IPS-20b (cell line): ENCODE measurements at regions not wholly inside any gene's neighbourhood (a gene's known extent, or its start where the extent isn't known, plus 50 kb on each side); places are given as distances from the start of the nearest gene placed in this dataset.
"Not testable (repeated sequence)": the region's sequence is repeated elsewhere in the genome, so short reads cannot be mapped to it uniquely, and the experiment has no call there.

Source experiments
- H3K27ac ChIP-seq: one replicate; pipeline ENCODE4 v1.5.1; 2013; ENCODE audit warnings: low read length
- H3K27me3 ChIP-seq: 2 replicates; pipeline ENCODE4 v1.6.1; 2013; ENCODE audit warnings: mild to moderate bottlenecking, low read length, inconsistent platforms; ENCODE audit not compliant: insufficient read depth
- H3K36me3 ChIP-seq: 2 replicates; pipeline ENCODE4 v1.6.1; 2013; ENCODE audit warnings: low read depth, mild to moderate bottlenecking, inconsistent platforms, low read length, moderate library complexity; ENCODE audit not compliant: insufficient read depth
- H3K4me1 ChIP-seq: 2 replicates; pipeline ENCODE4 v1.6.1; 2013; ENCODE audit warnings: mild to moderate bottlenecking, control low read depth, inconsistent platforms, low read length, moderate library complexity; ENCODE audit not compliant: insufficient read depth
- H3K4me3 ChIP-seq: 2 replicates; pipeline ENCODE4 v1.5.1; 2013; ENCODE audit warnings: mild to moderate bottlenecking, low read length, inconsistent platforms
- H3K9ac ChIP-seq: 2 replicates; pipeline ENCODE4 v1.6.1; 2013; ENCODE audit warnings: low read depth, mild to moderate bottlenecking, inconsistent platforms, low read length, moderate library complexity
- H3K9me3 ChIP-seq: 2 replicates; pipeline ENCODE4 v1.6.1; 2013; ENCODE audit warnings: mild to moderate bottlenecking, low read depth, low read length, inconsistent platforms; ENCODE audit not compliant: insufficient read depth

GRCh38 chr13:83470133-83470797, 412.0 kb downstream of the SLITRK1 start:
- no peak overlapping the region for H3K27ac ChIP-seq
- H3K4me1 ChIP-seq, result no peaks in the 10 kb centered on the region
- no peaks in the 10 kb centered on the region for H3K36me3 ChIP-seq
- no peaks in the 10 kb centered on the region for H3K27me3 ChIP-seq
- H3K4me3 ChIP-seq, result no peak overlapping the region
- H3K9me3 ChIP-seq, result no peaks in the 10 kb centered on the region
- H3K9ac ChIP-seq, result no peak overlapping the region

GRCh38 chr13:83453723-83454122, 428.6 kb downstream of the SLITRK1 start:
- H3K36me3 ChIP-seq, result no peaks in the 10 kb centered on the region
- no peaks in the 10 kb centered on the region for H3K27me3 ChIP-seq
- no peak overlapping the region for H3K4me3 ChIP-seq
- no peaks in the 10 kb centered on the region for H3K9me3 ChIP-seq
- H3K9ac ChIP-seq, result no peak overlapping the region
- H3K27ac ChIP-seq, result no peak overlapping the region
- H3K4me1 ChIP-seq, result peaks cover 8% of the 10 kb centered on the region; the same call in 1 of the 2 replicates

DNA sequence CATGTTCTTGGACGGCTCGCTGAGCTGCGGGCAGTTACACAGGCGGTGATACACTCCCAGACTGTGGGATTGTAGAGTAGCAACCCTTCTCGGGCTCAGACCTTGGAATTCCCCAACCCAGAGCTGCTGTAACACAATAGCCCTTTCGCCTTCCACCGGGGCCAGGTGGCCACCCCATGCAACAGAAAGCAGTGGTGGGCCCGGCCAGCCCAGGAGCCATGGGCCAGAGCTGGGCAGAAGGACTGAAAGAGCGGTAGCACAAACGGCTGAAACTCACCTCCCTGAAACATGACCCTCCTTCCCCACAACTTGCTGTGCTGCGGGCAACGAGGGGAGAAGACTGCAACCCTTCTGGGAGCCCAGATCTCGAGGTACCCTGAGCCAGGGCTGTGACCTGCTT, 429.0 kb downstream of the SLITRK1 start:
- Histone ChIP-seq H3K27me3 (no peaks in the 10 kb centered on the region), H3K36me3 (no peaks in the 10 kb centered on the region), H3K9ac (no peak overlapping the region), H3K4me3 (no peak overlapping the region), H3K4me1 (peaks cover 8% of the 10 kb centered on the region; the same call in 1 of the 2 replicates), H3K9me3 (no peaks in the 10 kb centered on the region), H3K27ac (no peak overlapping the region)

- H3K4me3 ChIP-seq, result no peak overlapping the region
- no peaks in the 10 kb centered on the region for H3K27me3 ChIP-seq
These were observed 429.9 kb downstream of the SLITRK1 start for GRCh38 chr13:83452292-83452950.

DNA sequence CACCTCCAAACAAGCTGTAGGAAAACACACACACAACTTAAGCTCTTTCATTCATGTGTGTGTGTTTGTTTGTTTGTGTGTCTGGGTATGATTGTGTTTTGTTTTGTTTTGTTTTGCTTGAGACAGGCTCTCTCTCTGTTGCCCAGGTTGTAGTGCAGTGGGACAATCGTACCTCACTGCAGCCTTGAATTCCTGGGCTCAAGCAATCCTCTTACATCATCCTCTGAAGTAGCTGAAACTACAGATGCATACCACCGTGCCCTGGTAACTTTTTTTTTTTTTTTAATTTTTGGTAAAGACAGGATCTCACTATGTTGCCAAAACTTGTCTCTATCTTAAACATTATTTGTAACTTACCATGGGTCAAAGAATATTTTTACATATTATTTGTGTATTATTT, 431.7 kb downstream of the SLITRK1 start:
- Histone ChIP-seq H3K4me1 (peaks cover 8% of the 10 kb centered on the region; the same call in 1 of the 2 replicates), H3K4me3 (no peak overlapping the region), H3K9ac (no peak overlapping the region), H3K9me3 (no peaks in the 10 kb centered on the region; the same call in 1 of the 2 replicates), H3K36me3 (no peaks in the 10 kb centered on the region), H3K27ac (no peak overlapping the region), H3K27me3 (no peaks in the 10 kb centered on the region)

More at GRCh38 chr13:83452292-83452950, 429.9 kb downstream of the SLITRK1 start:
- no peak overlapping the region for H3K27ac ChIP-seq
- H3K36me3 ChIP-seq, result no peaks in the 10 kb centered on the region
- H3K9ac ChIP-seq, result no peak overlapping the region
- peaks cover 8% of the 10 kb centered on the region; the same call in 1 of the 2 replicates for H3K4me1 ChIP-seq
- H3K9me3 ChIP-seq, result no peaks in the 10 kb centered on the region

DNA sequence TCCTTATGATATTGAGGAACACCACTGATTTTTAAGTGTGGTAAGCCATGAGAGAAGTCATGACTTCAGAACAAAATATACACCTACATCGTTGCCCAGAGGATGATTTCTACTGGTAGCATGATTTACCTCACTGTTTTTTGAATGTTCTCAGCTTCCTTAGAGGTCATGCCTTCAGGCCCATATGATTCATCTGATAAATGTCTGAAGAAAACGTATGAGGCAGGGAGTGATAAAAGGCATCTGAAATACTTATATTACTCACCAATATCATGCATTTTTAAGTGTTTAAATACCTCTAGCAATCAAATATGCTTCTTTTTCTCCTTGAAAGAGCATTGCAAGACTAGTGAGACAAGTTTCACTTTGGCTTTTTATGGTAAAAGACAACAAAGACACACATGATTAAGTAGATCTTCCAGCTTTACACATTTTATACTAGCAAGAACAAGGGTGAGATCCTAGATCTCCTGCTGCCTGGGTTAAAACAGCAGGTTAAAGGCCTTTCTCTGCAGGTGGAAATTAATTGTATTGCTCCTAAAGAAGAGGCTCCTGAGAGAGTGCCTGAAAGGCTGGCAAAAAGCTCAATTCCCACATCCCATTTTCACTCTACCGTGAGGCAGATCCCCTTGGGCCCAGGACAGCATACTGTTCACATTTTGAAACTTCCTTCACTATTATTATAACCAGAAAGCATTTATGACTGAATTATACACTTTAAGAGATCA, 432.4 kb downstream of the SLITRK1 start:
- Histone ChIP-seq H3K27ac (no peak overlapping the region), H3K9me3 (no peaks in the 10 kb centered on the region; the same call in 1 of the 2 replicates), H3K9ac (no peak overlapping the region), H3K36me3 (no peaks in the 10 kb centered on the region), H3K4me1 (peaks cover 8% of the 10 kb centered on the region; the same call in 1 of the 2 replicates), H3K4me3 (no peak overlapping the region), H3K27me3 (no peaks in the 10 kb centered on the region)

GRCh38 chr13:83440465-83440864, 441.8 kb downstream of the SLITRK1 start:
- Histone ChIP-seq H3K27me3 (no peaks in the 10 kb centered on the region), H3K9me3 (no peaks in the 10 kb centered on the region), H3K4me1 (no peaks in the 10 kb centered on the region), H3K9ac (no peak overlapping the region), H3K27ac (no peak overlapping the region), H3K36me3 (no peaks in the 10 kb centered on the region), H3K4me3 (no peak overlapping the region)

GRCh38 chr13:83439464-83439863, 442.8 kb downstream of the SLITRK1 start:
- not testable (repeated sequence) for H3K9me3 ChIP-seq, H3K9ac ChIP-seq, H3K4me1 ChIP-seq, H3K27me3 ChIP-seq, H3K27ac ChIP-seq, H3K4me3 ChIP-seq, H3K36me3 ChIP-seq

- H3K4me3 ChIP-seq, result no peak overlapping the region
- H3K36me3 ChIP-seq, result no peaks in the 10 kb centered on the region
- no peaks in the 10 kb centered on the region for H3K4me1 ChIP-seq
- H3K27ac ChIP-seq, result no peak overlapping the region
- H3K9me3 ChIP-seq, result peaks cover 5% of the 10 kb centered on the region; the same call in 1 of the 2 replicates
- no peaks in the 10 kb centered on the region for H3K27me3 ChIP-seq
- H3K9ac ChIP-seq, result no peak overlapping the region
These were observed 458.4 kb downstream of the SLITRK1 start for GRCh38 chr13:83423861-83424260.

DNA sequence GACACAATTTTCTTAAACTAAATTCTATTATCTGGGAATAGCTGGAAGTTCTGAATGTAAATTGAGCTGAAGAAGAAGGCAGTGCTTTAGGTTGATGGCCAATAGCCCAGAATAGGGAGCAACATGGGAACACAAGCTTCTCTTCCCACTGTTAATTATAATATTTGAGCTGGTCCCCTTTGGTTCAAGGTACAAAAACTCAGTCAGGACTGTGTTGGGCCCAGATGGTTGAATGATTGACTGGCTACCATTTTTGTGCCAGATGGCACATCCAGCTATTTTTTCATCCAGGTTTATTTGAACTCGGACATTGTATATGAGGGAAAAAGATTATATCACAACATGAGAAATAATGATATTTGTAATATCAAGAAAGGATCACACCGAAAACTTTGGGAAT, 458.9 kb downstream of the SLITRK1 start:
- no peak overlapping the region for H3K9ac ChIP-seq

GRCh38 chr13:83414393-83414792, 467.9 kb downstream of the SLITRK1 start:
- Histone ChIP-seq H3K36me3 (no peaks in the 10 kb centered on the region), H3K9me3 (no peaks in the 10 kb centered on the region), H3K4me1 (no peaks in the 10 kb centered on the region), H3K4me3 (no peak overlapping the region), H3K9ac (no peak overlapping the region), H3K27ac (no peak overlapping the region), H3K27me3 (no peaks in the 10 kb centered on the region)

More for the DNA sequence above, 458.9 kb downstream of the SLITRK1 start:
- H3K4me3 ChIP-seq, result no peak overlapping the region
- peaks cover 5% of the 10 kb centered on the region; the same call in 1 of the 2 replicates for H3K9me3 ChIP-seq
- no peaks in the 10 kb centered on the region for H3K36me3 ChIP-seq
- no peaks in the 10 kb centered on the region for H3K27me3 ChIP-seq
- no peaks in the 10 kb centered on the region for H3K4me1 ChIP-seq
- no peak overlapping the region for H3K27ac ChIP-seq
